GM19455 (cell line): ENCODE measurements at regions not wholly inside any gene's neighbourhood (a gene's known extent, or its start where the extent isn't known, plus 50 kb on each side); places are given as distances from the start of the nearest gene placed in this dataset.
"Not testable (repeated sequence)": the region's sequence is repeated elsewhere in the genome, so short reads cannot be mapped to it uniquely, and the experiment has no call there.

Experiments used
- ATAC-seq: cut with Tn5 transposase; IDR thresholded peaks from one replicate; pipeline ENCODE4 v1.9.1; 2021; ENCODE audit not compliant: unreplicated experiment

DNA sequence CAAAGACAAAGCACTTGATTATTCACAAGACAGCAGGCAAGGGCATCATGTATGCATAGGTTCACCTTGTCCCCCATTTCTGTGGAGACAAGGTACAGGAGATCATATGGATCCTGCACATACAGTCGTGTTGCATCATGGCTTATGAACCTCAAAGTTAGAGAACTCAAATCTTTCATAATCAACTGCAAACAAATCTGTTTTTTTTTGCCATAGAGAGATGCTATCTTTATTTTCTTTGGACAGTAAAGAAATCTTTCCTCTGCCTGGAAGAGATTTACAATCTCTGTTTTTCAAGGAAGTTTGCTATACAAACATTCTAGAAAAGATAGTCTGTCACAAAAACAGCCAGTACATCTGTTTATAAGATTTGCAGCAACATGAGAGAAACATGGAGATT is 578.8 kb downstream of the ANKRD50 start:
- no peak for ATAC-seq

DNA sequence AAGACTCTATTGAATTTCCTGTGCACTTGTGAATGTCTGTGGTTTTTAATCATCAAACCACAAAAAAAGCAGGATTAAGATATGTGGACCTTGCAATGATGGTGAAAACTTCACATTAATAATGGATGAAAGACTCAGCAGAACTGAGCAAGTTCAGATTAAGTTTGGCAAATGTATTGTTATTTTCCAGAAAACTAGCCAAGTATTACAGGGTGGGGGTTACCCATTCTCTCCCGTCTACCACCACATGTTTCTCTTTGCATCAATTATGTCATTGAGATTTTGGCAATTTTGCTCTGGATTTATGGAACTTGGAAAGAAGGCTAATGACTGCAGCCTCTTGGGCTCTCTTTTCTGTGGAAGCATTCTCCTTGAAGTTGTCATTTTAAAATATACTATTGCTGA is 577.1 kb downstream of the ANKRD50 start:
- no peak for ATAC-seq

DNA sequence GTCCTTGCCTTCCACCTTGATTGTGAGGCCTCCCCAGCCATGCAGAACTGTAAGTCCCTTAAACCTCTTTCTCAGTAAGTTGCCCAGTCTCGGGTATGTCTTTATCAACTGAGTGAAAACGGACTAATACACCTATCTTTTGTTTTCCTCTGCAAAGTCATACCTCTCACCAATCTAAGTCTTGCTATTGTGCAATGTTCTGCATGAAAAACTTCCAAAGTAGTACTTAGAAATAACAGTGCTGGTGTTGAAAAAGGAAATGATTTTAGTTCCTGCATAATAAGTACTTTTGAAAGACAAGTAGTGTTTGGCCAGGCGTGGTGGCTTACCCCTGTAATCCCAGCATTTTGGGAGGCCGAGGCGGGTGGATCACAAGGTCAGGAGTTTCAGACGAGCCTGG is 573.5 kb downstream of the ANKRD50 start:
- no peak for ATAC-seq

DNA sequence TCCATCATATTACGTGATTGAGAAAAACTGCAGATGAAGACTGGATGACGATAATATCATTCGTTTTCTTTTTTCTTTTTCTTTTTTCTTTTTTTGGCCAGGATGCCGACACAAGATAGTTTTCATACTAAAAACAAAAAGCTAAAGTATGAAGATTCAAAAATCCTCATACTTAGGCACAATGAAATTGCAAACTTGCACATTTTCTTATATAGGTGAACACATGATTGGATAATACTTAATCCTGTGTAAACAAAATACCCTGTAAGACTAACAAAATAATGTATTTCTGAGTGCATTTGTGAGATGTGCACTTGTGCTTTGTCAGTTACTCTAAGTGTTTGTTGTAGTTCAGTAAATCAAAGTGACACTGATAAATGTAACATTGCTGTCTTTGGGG is 568.9 kb downstream of the ANKRD50 start:
- no peak for ATAC-seq

DNA sequence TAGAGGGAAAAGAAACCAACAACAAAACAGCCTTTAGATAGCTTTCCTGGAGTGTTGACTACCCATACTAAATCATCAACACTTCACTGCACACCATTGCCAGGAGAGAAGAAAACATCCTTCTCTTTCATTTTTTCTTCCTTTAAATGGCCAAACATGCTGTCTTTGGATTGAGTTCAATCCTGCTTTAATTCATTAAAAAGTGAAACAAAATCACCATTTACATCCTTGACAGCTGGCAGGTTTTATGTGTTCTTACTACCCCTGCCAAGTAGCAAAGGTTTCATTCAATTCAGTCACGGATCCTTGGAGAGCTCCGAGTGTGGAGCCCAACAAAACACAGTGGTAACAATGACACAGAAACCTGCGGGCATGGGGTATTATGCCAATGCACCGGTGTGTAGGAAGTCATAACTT is 568.3 kb downstream of the ANKRD50 start:
- no peak for ATAC-seq

DNA sequence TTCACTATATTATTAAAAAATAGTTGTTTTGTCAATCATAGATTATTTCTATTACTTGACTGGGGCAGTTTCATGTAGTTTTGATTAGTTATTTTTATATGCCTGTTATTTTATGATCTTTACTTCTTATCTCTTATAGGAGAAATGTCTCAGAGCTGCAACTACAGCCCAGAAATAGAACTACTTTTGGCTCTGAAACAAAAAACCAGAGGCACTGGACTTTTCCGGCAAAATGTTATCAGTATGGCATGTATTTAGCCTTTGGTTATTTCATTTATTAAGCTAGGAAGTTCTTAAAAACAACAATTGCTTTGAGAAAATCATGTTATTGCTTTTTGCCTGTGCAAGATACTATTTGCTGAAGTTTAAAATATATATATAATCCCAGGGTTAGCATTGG is 566.5 kb downstream of the ANKRD50 start:
- no peak for ATAC-seq

DNA sequence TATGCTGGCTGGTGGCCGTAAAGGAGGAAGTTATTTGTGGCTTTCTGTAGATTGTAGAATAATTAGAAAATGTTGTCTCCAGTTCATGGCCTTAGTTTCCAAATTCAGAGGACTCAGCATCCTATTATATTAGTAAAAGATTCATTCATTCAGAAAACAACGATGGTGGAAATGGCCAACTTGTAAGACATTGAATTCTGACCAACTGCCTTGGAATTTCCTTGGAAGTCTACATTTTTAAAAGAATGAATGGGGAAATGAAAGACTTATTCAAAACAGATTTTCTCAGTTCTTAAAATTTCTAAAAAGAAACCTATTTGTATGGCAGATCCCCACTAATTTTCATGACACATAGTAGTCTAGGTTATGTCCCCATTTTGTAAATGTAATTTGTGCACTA is 561.5 kb downstream of the ANKRD50 start:
- no peak for ATAC-seq

DNA sequence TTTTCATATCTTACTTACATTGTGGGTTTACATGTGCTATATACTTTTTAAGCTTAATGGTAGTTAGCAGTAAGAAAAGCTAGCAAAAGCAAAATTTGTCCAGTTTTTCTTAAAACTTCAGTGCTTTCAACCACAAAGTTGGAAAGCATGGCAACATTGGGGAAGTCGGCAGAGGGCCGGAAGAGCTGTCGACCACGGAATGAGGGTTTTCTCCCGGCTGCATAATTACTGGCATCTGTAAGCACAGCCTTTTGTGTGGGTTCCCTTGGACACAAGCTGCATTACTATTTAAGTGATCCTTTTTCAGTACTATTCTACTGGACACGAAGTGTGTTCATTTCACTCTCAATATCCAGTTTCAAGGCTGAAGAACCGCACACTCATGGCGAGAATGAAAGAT is 560.4 kb downstream of the ANKRD50 start:
- ATAC-seq: no peak

DNA sequence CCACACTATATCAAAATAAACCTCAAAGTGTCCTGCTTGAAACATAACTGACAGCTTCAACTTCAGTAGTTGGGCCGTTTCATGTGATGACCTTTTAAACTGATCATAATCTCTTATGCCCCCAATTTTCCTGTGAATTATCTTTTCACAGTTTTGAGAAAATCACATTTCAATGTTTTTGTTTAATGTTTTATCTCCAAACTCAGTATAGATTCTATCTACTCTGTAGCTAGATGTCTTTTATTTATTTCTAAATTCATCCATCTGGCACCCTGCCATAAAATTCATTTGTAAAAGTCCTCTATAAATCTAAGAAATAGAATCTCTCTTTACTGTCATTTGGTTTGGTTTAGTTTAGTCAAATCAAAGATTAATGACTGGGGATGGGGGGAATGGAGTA is 557.3 kb downstream of the ANKRD50 start:
- ATAC-seq: no peak

DNA sequence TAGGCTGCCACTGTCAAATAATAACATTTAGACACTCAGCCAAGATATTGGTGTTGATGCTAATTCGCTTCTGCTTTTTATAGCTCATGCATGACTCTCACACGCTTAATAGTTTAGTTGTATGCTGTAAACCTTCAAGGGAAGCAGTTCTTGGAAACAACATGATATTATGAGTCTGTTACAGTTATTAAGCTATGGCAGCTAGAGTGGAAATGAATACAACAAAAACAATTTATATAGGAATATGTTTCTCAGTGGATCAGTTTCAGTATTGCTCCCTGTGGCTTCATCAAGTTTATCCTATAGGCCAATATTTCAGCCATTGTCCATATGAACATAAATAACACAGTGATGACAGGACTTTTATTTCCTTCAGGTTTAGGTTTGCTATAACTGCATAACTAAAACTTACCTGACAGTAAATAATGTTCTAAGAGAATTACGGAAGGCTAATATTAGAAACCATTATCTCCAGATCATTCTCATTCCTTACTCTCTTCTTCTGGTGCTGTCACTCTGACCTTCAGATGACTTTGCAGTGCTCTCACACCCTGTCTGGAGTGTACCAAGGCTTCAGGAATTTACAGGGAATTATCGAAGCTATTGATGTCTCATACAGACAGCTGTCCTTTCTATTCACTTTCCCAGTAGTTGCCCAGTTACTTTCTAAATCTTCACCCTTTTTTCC is 555.0 kb downstream of the ANKRD50 start:
- ATAC-seq: no peak

DNA sequence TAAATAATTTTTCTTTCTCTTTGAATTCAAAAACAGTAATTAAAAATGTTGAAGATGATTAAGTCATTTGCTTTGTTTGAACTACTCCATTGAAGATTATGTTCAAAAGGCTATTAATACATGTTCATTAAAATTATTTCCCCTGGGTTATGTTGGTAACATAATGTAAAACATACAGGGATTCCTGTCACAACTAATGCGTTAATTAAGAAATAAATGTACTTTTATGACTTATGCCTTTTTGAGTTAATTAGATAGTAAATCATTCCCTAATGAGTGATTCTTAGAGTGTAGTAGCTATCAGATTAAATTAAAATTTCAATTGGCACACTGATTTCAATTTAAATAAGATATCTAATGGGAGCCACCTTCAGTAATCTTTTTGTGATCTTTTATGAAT is 549.1 kb downstream of the ANKRD50 start:
- no peak for ATAC-seq

DNA sequence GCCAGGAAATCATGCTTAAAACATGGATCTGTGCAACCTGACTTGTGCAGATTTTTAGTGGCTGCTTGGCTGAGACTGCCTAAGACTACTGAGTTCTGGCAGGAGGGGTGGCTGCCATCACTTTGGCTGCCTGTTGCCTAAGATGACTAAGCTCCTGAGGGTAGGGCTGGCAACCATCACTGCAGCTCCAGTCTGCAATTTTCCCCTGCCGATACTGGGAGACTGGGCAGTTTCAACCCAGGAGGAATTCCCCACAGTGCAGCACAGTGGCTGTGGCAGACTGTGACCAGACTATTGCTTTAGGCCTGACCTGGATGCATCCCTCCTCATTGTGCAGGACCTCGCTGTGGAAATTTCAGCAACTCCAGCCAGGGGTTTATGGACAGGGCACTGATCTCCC is 544.9 kb downstream of the ANKRD50 start:
- ATAC-seq: no peak

DNA sequence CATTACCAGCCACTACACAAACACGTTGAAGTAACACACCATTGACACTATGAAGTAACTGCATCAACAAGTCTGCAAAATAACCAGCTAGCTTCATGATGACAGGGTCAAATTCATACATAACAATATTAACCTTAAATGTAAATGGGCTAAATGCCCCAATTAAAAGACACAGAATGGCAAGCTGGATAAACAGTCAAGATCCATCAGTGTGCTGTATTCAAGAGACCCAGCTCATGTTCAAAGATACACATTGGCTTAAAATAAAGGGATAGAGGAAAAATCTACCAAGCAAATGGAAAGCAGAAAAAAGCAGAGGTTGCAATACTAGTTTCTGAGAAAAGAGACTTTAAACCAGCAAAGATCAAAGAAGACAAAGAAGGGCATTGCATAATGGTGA is 543.0 kb downstream of the ANKRD50 start:
- ATAC-seq: not testable (repeated sequence)

DNA sequence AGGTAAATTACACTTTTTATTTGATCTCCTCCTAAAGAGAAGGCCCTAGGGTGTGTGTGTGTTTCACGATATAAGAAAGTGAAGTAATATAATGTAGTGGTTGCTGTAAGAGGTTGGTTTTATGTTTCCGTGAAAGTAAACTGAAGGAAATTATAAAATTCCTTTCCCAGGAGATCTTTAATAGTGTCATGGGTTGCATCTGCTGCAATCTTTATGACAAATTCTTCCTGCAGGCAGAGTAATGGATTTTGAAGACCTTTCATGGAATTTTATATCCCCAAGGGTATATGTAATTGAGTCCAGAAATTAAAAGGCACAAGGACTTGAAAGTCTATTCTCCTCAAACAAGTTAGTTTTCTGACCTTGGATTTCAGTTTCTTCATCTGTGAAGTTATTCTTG is 538.6 kb downstream of the ANKRD50 start:
- no peak for ATAC-seq

DNA sequence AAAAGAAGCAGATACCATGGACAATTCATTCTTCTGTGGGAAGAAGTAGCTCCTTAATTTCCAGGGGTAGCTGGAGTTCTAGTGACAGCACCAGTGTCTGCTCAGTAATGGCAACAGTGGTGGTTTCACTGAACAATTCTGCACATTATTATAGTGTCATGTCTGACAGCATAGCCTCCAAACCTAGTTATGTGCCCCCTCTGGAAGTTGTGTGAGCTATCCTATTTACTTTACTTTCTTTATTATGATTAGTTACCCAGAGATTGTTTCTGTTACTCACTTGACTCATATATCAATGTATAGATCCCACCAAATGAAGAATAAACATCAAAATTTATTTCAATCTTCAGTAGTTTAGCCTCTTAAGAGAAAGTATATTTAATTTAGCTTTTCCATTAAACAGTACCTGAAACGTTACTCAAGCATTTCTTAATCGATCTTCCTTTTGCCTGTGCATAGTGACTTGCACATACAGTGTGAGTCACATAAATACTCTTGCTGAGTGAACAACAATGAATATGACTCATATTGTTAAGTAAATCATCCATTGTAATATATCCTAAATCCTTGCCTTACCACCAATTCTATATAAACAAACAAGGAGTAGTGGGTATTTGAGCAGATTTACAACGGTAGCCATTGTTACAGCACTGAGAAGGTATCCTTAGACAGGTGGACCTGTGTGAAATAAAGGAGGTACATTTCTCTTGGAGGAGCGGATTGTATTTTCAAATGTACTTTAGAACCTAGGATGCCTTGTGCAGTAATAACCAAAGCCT is 534.7 kb downstream of the ANKRD50 start:
- no peak for ATAC-seq

DNA sequence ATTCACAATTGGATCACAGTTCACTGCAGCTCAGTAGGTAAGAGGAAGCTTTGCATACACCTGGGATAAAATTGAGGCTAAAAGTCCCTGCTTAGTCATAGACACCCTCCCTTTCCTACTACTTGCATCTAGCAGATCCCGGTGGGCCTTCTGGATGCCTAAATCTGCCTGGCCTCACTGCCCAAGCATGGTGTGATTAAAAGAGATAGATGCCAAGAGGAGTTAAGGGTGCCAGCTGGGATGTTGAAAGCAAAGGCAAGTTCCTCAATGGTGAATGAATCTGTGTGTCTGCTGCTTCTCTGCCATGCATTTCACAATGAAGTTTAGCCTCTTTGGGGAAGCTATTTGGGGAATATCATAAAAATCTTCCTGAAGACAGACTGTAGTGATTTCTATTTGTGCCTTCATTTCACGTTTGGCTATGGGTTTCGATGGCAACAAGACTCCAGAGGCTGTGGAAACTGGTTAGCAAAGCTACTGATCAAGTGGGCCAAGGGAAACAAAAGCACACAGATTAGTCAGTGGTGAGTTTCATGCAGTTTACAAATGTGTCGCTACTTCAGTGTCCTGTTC is 534.0 kb downstream of the ANKRD50 start:
- no peak for ATAC-seq

DNA sequence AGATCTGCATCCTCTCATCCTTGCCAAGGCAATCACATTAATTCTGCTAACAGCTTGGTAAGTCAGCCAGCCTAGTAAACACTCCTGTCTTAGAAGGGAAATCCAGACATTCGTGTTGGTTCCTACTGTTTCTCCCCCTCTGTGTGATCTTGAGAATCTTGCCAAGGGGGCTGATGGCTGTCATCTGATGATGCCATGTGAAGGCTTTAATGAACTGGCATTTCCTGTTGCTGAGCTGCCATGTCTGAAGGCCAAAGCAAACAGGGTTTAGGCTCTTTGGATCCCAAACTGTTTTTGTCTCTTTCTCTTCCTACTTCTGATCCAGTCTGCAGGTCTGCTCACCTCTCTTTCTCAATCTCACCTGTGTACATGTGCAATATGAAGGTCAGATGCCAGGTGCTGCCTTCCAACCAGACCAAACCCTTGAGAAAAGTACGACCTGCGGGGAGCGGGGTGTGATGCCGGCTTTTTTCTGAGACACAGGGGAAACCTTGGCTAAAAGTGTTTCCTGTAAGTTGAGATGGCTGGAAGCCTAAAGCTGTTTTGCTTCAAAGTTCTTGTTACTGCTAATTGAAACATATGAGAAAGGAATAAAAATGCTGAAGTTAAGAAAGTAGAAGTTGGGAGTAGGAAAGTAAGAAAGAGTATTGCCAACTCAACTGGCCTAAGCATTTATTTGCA is 532.9 kb downstream of the ANKRD50 start:
- ATAC-seq: no peak

DNA sequence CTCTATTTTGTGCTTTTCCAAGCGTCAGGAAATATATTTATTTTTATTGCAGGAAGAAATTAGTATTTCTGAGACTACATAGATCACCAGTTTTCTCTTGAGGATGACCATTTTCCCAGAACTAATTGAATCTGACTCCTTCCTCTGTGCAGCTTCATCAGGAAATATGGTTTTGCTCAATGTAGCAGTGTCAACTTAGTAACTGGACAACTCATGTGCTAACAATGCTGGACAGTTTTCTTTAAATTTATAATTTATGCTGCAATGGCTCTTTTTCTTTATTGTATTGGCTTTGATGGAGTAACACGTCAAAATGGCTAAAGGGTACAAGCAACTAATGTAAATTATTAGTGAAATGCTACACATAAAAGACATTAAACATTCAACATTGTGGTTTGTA is 531.5 kb downstream of the ANKRD50 start:
- no peak for ATAC-seq

DNA sequence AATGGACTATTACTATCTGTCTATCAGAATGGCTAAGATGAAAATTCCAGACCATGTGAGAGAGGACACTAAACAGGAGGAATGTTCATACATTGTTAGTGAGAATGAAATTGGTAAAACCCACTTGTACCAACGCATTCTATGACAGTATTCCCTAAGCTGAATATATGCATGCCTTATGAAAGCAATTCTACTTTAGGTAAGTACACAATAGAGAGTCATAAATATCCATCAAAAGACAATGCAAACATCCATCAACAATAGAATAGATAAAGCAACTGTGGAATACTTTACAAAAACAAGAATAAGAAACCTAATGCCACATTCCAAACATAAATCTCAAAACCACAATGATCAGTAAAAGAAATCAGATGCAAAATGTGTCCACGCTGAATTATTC is 529.3 kb downstream of the ANKRD50 start:
- no peak for ATAC-seq

DNA sequence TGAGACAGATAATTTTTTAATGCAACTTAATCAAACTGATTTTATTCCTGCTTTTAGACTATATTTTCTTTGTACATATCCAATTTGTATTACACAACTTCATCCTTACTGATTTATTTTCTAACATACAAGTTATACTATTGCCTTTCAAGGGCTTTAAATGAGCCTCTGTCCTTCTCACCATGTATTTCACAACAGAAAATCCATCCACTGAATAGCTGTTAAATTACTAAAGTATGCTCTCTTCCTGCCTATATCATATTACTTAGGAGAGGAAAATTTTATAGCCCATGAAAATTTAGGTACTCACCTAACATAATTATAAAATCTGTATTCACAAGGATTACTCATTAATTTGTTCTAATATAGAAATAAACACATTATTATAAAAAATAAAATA is 528.6 kb downstream of the ANKRD50 start:
- ATAC-seq: no peak

DNA sequence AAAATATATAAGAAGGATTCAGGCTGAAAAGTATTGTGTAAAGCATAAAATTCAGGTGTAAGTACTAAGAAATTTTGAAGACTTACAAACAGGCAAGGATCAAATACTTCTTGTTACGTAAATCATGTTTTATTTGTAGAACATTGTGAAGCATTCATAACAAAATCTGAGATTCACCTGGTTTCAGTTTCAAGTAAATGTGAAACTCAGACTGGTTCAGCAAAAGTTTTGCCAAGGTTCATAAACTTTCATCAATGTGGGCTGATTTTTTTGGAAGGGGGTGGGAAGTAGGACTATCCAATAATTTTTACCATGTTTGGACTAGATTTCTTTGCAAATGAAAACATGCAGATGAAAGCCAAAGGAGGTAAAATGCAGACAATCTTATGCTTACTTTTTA is 527.7 kb downstream of the ANKRD50 start:
- ATAC-seq: no peak

DNA sequence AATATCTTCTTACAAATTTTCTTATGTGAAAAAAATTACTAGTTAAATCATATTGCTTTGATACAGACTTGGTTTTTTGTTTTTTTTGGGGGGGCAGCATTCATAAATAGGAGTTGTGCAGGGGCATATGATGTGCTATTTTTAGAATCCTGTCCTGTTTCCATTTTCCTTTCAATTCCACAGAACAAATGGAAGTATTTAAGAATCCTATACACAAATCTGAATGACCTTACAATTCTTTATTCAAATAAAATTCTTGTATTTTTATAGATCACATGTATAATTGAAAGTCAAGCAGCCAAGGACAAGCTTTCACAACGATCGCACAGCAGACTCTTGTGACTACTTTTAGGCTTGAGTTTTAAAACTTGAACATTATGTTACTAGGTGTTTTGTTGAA is 523.9 kb downstream of the ANKRD50 start:
- ATAC-seq: no peak
